Memory B cell (primary cell): ENCODE measurements at regions not wholly inside any gene's neighbourhood (a gene's known extent, or its start where the extent isn't known, plus 50 kb on each side); places are given as distances from the start of the nearest gene placed in this dataset.

Experiments
- ATAC-seq: fragments of 150-1000 bp; cut with Tn5 transposase; 2 replicates; pipeline ENCODE4 v1.10.0; 2021; ENCODE audit warnings: low read depth, mild to moderate bottlenecking, moderate library complexity
- DNase-seq, 2 donors: peaks; one replicate each; pipeline ENCODE4 v3.0.0; 2022; ENCODE audit warnings: low spot score in 2 of 2
- H3K27ac Mint-ChIP-seq: one replicate; pipeline ENCODE4 v1.8.0; 2022; ENCODE audit warnings: mild to moderate bottlenecking, moderate library complexity, mixed read lengths
- H3K27me3 Mint-ChIP-seq: one replicate; pipeline ENCODE4 v1.8.0; 2022; ENCODE audit warnings: mixed read lengths
- H3K36me3 Mint-ChIP-seq: one replicate; pipeline ENCODE4 v1.8.0; 2022; ENCODE audit warnings: mild to moderate bottlenecking, mixed read lengths
- H3K4me1 Mint-ChIP-seq: one replicate; pipeline ENCODE4 v1.8.0; 2022; ENCODE audit warnings: mixed read lengths
- H3K4me3 Mint-ChIP-seq: one replicate; pipeline ENCODE4 v1.8.0; 2022; ENCODE audit warnings: mild to moderate bottlenecking, moderate library complexity, mixed read lengths
- H3K9me3 Mint-ChIP-seq: one replicate; pipeline ENCODE4 v1.8.0; 2022; ENCODE audit warnings: mixed read lengths

GRCh38 chr2:34294961-34295360, 695.9 kb upstream of the FAM98A start:
- H3K4me1 Mint-ChIP-seq, result no peaks in the 10 kb centered on the region
- H3K4me3 Mint-ChIP-seq, result no peak overlapping the region
- ATAC-seq (no peak), DNase-seq (no peak)
- peaks cover 5% of the 10 kb centered on the region for H3K9me3 Mint-ChIP-seq
- H3K27me3 Mint-ChIP-seq, result no peaks in the 10 kb centered on the region
- H3K36me3 Mint-ChIP-seq, result no peaks in the 10 kb centered on the region
- H3K27ac Mint-ChIP-seq, result no peak overlapping the region

GRCh38 chr2:34291076-34291475, 692.0 kb upstream of the FAM98A start:
- no peaks in the 10 kb centered on the region for H3K4me1 Mint-ChIP-seq
- ATAC-seq, result no peak

GRCh38 chr2:34288016-34288415, 688.9 kb upstream of the FAM98A start:
- no peaks in the 10 kb centered on the region for H3K27me3 Mint-ChIP-seq
- no peaks in the 10 kb centered on the region for H3K36me3 Mint-ChIP-seq
- ATAC-seq (no peak), DNase-seq (no peak)
- H3K4me1 Mint-ChIP-seq, result no peaks in the 10 kb centered on the region
- H3K9me3 Mint-ChIP-seq, result peaks cover 5% of the 10 kb centered on the region
- no peak overlapping the region for H3K4me3 Mint-ChIP-seq
- H3K27ac Mint-ChIP-seq, result no peak overlapping the region

More at GRCh38 chr2:34291076-34291475, 692.0 kb upstream of the FAM98A start:
- no peak overlapping the region for H3K27ac Mint-ChIP-seq
- no peak overlapping the region for H3K4me3 Mint-ChIP-seq
- H3K27me3 Mint-ChIP-seq, result no peaks in the 10 kb centered on the region
- H3K9me3 Mint-ChIP-seq, result peaks cover 5% of the 10 kb centered on the region
- H3K36me3 Mint-ChIP-seq, result no peaks in the 10 kb centered on the region
- DNase-seq, result no peak

- DNase-seq (no peak), ATAC-seq (no peak)
- Mint-ChIP-seq H3K9me3 (peaks cover 4% of the 10 kb centered on the region), H3K27ac (no peak overlapping the region), H3K4me3 (no peak overlapping the region), H3K27me3 (no peaks in the 10 kb centered on the region), H3K36me3 (no peaks in the 10 kb centered on the region), H3K4me1 (no peaks in the 10 kb centered on the region)
These were observed 681.5 kb upstream of the FAM98A start for GRCh38 chr2:34280606-34281005.

GRCh38 chr2:34266908-34267697, 668.0 kb upstream of the FAM98A start:
- no peak for DNase-seq

GRCh38 chr2:34261701-34262100, 662.6 kb upstream of the FAM98A start:
- Mint-ChIP-seq H3K27me3 (no peaks in the 10 kb centered on the region), H3K36me3 (no peaks in the 10 kb centered on the region), H3K9me3 (peaks cover 1% of the 10 kb centered on the region), H3K4me1 (no peaks in the 10 kb centered on the region), H3K27ac (no peak overlapping the region), H3K4me3 (no peak overlapping the region)
- DNase-seq, result no peak
- ATAC-seq, result no peak

More at GRCh38 chr2:34266908-34267697, 668.0 kb upstream of the FAM98A start:
- peak overlapping the region; percentile 76 for H3K27ac Mint-ChIP-seq
- H3K27me3 Mint-ChIP-seq, result no peaks in the 10 kb centered on the region
- H3K9me3 Mint-ChIP-seq, result peaks cover 5% of the 10 kb centered on the region
- no peak overlapping the region for H3K4me3 Mint-ChIP-seq
- no peaks in the 10 kb centered on the region for H3K4me1 Mint-ChIP-seq
- ATAC-seq, result no peak
- no peaks in the 10 kb centered on the region for H3K36me3 Mint-ChIP-seq

- no peaks in the 10 kb centered on the region for H3K9me3 Mint-ChIP-seq
- no peaks in the 10 kb centered on the region for H3K27me3 Mint-ChIP-seq
- ATAC-seq (no peak), DNase-seq (no peak)
- no peak overlapping the region for H3K27ac Mint-ChIP-seq
- H3K4me3 Mint-ChIP-seq, result no peak overlapping the region
- no peaks in the 10 kb centered on the region for H3K4me1 Mint-ChIP-seq
- H3K36me3 Mint-ChIP-seq, result no peaks in the 10 kb centered on the region
These were observed 655.3 kb upstream of the FAM98A start for GRCh38 chr2:34254272-34254878.

GRCh38 chr2:34252111-34252510, 653.0 kb upstream of the FAM98A start:
- no peaks in the 10 kb centered on the region for H3K27me3 Mint-ChIP-seq

GRCh38 chr2:34251578-34251977, 652.5 kb upstream of the FAM98A start:
- H3K36me3 Mint-ChIP-seq, result no peaks in the 10 kb centered on the region
- DNase-seq, result no peak
- H3K4me3 Mint-ChIP-seq, result no peak overlapping the region
- H3K9me3 Mint-ChIP-seq, result no peaks in the 10 kb centered on the region
- ATAC-seq, result no peak
- no peak overlapping the region for H3K27ac Mint-ChIP-seq
- H3K4me1 Mint-ChIP-seq, result no peaks in the 10 kb centered on the region
- no peaks in the 10 kb centered on the region for H3K27me3 Mint-ChIP-seq

More at GRCh38 chr2:34252111-34252510, 653.0 kb upstream of the FAM98A start:
- Mint-ChIP-seq H3K27ac (no peak overlapping the region), H3K9me3 (no peaks in the 10 kb centered on the region), H3K4me3 (no peak overlapping the region), H3K4me1 (no peaks in the 10 kb centered on the region), H3K36me3 (no peaks in the 10 kb centered on the region)
- ATAC-seq (no peak), DNase-seq (no peak)

GRCh38 chr2:34244195-34244594, 645.1 kb upstream of the FAM98A start:
- Mint-ChIP-seq H3K27ac (no peak overlapping the region), H3K9me3 (peaks cover 2% of the 10 kb centered on the region)
- DNase-seq, result no peak

GRCh38 chr2:34242763-34243123, 643.6 kb upstream of the FAM98A start:
- Mint-ChIP-seq H3K9me3 (peaks cover 2% of the 10 kb centered on the region), H3K27ac (no peak overlapping the region), H3K4me3 (no peak overlapping the region), H3K4me1 (no peaks in the 10 kb centered on the region), H3K36me3 (no peaks in the 10 kb centered on the region), H3K27me3 (no peaks in the 10 kb centered on the region)
- ATAC-seq (no peak), DNase-seq (no peak)

More at GRCh38 chr2:34244195-34244594, 645.1 kb upstream of the FAM98A start:
- Mint-ChIP-seq H3K4me1 (no peaks in the 10 kb centered on the region), H3K4me3 (no peak overlapping the region), H3K27me3 (no peaks in the 10 kb centered on the region), H3K36me3 (no peaks in the 10 kb centered on the region)
- ATAC-seq, result no peak

- DNase-seq, result no peak
- no peaks in the 10 kb centered on the region for H3K27me3 Mint-ChIP-seq
- no peaks in the 10 kb centered on the region for H3K36me3 Mint-ChIP-seq
- no peaks in the 10 kb centered on the region for H3K4me1 Mint-ChIP-seq
- peaks cover 2% of the 10 kb centered on the region for H3K9me3 Mint-ChIP-seq
- no peak for ATAC-seq
- H3K27ac Mint-ChIP-seq, result no peak overlapping the region
- no peak overlapping the region for H3K4me3 Mint-ChIP-seq
These were observed 643.0 kb upstream of the FAM98A start for GRCh38 chr2:34241905-34242762.

- Mint-ChIP-seq H3K4me3 (no peak overlapping the region), H3K36me3 (no peaks in the 10 kb centered on the region), H3K4me1 (no peaks in the 10 kb centered on the region), H3K27me3 (no peaks in the 10 kb centered on the region), H3K27ac (no peak overlapping the region), H3K9me3 (peaks cover 5% of the 10 kb centered on the region)
- DNase-seq (no peak), ATAC-seq (no peak)
These were observed 640.4 kb upstream of the FAM98A start for GRCh38 chr2:34239511-34239910.

- ATAC-seq, result no peak
- H3K4me3 Mint-ChIP-seq, result no peak overlapping the region
- no peaks in the 10 kb centered on the region for H3K27me3 Mint-ChIP-seq
- no peak overlapping the region for H3K27ac Mint-ChIP-seq
- no peaks in the 10 kb centered on the region for H3K36me3 Mint-ChIP-seq
- DNase-seq, result no peak
- H3K9me3 Mint-ChIP-seq, result peaks cover 3% of the 10 kb centered on the region
- H3K4me1 Mint-ChIP-seq, result no peaks in the 10 kb centered on the region
These were observed 635.7 kb upstream of the FAM98A start for GRCh38 chr2:34234823-34235222.
